SK-N-SH treated with all-trans-retinoic acid at 6 μM for 48 hours (cell line): ENCODE measurements at regions not wholly inside any gene's neighbourhood (a gene's known extent, or its start where the extent isn't known, plus 50 kb on each side); places are given as distances from the start of the nearest gene placed in this dataset.

ENCODE experiments used
- CSRNP3 ChIP-seq: fragments of 250-450 bp; sonication (Bioruptor Pico); IDR thresholded peaks from 2 replicates; pipeline ENCODE4 v1.5.1; 2021; ENCODE audit warnings: mild to moderate bottlenecking, moderate library complexity
- ESRRG ChIP-seq: fragments of 250-450 bp; sonication (Bioruptor Pico); IDR thresholded peaks from 2 replicates; pipeline ENCODE4 v1.6.1; 2021; ENCODE audit warnings: mild to moderate bottlenecking
- OSR1 ChIP-seq: fragments of 250-450 bp; sonication (Bioruptor Pico); IDR thresholded peaks from 2 replicates; pipeline ENCODE4 v1.8.0; 2022; ENCODE audit warnings: moderate library complexity, mild to moderate bottlenecking, inconsistent platforms
- PATZ1 ChIP-seq: fragments of 250-450 bp; sonication (Bioruptor Pico); IDR thresholded peaks from 2 replicates; pipeline ENCODE4 v1.8.0; 2020; ENCODE audit warnings: mild to moderate bottlenecking, moderate library complexity, borderline replicate concordance
- POU6F1 ChIP-seq: fragments of 250-450 bp; sonication (Bioruptor Pico); IDR thresholded peaks from 2 replicates; pipeline ENCODE4 v1.8.0; 2021; ENCODE audit warnings: low read depth, mild to moderate bottlenecking, moderate library complexity, borderline replicate concordance
- PPARA ChIP-seq: fragments of 250-450 bp; sonication (Bioruptor Pico); IDR thresholded peaks from 2 replicates; pipeline ENCODE4 v1.5.0; 2020; ENCODE audit warnings: mild to moderate bottlenecking, borderline replicate concordance
- RARB ChIP-seq: fragments of 250-450 bp; sonication (Bioruptor Pico); IDR thresholded peaks from 2 replicates; pipeline ENCODE4 v1.8.0; 2021; ENCODE audit warnings: mild to moderate bottlenecking, moderate library complexity
- TCF4 ChIP-seq: fragments of 250-450 bp; sonication (Bioruptor Pico); IDR thresholded peaks from 2 replicates; pipeline ENCODE4 v1.8.0; 2021; ENCODE audit warnings: mild to moderate bottlenecking, moderate library complexity, borderline replicate concordance
- ZFP3 ChIP-seq: fragments of 250-450 bp; sonication (Bioruptor Pico); IDR thresholded peaks from 2 replicates; pipeline ENCODE4 v1.5.0; 2020; ENCODE audit warnings: mild to moderate bottlenecking, moderate library complexity
- ZFP30 ChIP-seq: fragments of 450-650 bp; formaldehyde crosslinking; IDR thresholded peaks from 2 replicates; pipeline ENCODE4 v1.5.0; 2022; ENCODE audit warnings: mild to moderate bottlenecking, moderate library complexity
- ZNF565 ChIP-seq: fragments of 450-650 bp; formaldehyde crosslinking; conservative IDR thresholded peaks from 2 replicates; pipeline ENCODE4 v1.5.0; 2020; ENCODE audit warnings: low read depth, mild to moderate bottlenecking, moderate library complexity
- ZNF70 ChIP-seq: fragments of 450-650 bp; formaldehyde crosslinking; IDR thresholded peaks from 2 replicates; pipeline ENCODE4 v1.5.0; 2020; ENCODE audit warnings: mild to moderate bottlenecking, moderate library complexity

- TF ChIP-seq ZFP30 (CRISPR knock-in tag) (no peak), POU6F1 (CRISPR knock-in tag) (no peak), ZNF565 (CRISPR knock-in tag) (no peak), ZFP3 (no peak), ZNF70 (CRISPR knock-in tag) (no peak), CSRNP3 (CRISPR knock-in tag) (no peak), RARB (CRISPR knock-in tag) (no peak), PPARA (CRISPR knock-in tag) (no peak), OSR1 (CRISPR knock-in tag) (no peak), PATZ1 (no peak), ESRRG (CRISPR knock-in tag) (no peak), TCF4 (CRISPR knock-in tag) (no peak)
Observed at GRCh38 chr1:22327411-22327810, 124.2 kb upstream of the ZBTB40 start.
